ENCODE measurements at regions not wholly inside any gene's neighbourhood (a gene's known extent, or its start where the extent isn't known, plus 50 kb on each side); places are given as distances from the start of the nearest gene placed in this dataset.
"Not testable (repeated sequence)": the region's sequence is repeated elsewhere in the genome, so short reads cannot be mapped to it uniquely, and the experiment has no call there.

GRCh38 chr6:121955401-121955800 lies 444.1 kb upstream of the HSF2 start:
- TF ChIP-seq POLR2A, POLR2AphosphoS5 (IDR thresholded peaks at IDR 0.05; ENCODE audit: low read depth, low read length): not testable (repeated sequence)
